D721Med (cell line): ENCODE measurements at regions not wholly inside any gene's neighbourhood (a gene's known extent, or its start where the extent isn't known, plus 50 kb on each side); places are given as distances from the start of the nearest gene placed in this dataset.

Experiments
- DNase-seq: peaks from one replicate; pipeline ENCODE4 v3.0.0; 2011; ENCODE audit warnings: low spot score; ENCODE audit not compliant: insufficient read length
- FAIRE-seq: peaks from 2 replicates; lab custom pipeline; 2011; peaks lifted over from hg19 to GRCh38; lab: Jason Lieb, UNC
- TF ChIP-seq, protein P1 (sequence below): IDR thresholded peaks from 2 replicates; pipeline ENCODE4 v1.5.1; 2012; ENCODE audit warnings: mild to moderate bottlenecking, control low read depth; ENCODE audit not compliant: insufficient read depth; ENCODE audit errors: missing control alignments

DNA sequence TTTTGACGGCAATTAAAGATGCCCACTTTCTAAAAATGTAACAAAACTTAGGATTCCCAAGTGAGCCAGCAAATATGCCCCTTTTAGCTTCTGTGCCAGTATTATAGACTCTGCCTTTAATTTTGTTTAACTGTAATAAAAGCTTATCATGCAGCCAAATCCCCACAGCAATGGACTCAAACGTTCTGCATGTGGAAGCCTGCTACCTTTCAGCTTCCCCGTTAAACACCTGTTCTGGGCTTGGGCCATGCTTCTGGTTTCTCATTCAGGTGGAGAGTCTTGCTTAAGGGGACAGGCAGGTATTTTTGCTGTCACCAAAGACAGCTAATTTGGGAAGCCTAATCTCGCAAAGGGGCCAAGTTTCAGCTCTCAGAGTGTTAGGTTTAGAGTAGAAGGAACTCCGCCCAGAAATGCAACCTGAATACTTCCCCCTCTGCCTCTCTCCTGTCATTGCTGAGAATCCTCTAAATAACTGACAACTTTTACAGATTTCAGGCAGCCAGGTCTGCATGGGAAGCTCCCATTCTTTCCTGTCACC lies 399.4 kb upstream of the ATP11B start:
- FAIRE-seq (no peak), DNase-seq (no peak)
- TF ChIP-seq, protein P1, sequence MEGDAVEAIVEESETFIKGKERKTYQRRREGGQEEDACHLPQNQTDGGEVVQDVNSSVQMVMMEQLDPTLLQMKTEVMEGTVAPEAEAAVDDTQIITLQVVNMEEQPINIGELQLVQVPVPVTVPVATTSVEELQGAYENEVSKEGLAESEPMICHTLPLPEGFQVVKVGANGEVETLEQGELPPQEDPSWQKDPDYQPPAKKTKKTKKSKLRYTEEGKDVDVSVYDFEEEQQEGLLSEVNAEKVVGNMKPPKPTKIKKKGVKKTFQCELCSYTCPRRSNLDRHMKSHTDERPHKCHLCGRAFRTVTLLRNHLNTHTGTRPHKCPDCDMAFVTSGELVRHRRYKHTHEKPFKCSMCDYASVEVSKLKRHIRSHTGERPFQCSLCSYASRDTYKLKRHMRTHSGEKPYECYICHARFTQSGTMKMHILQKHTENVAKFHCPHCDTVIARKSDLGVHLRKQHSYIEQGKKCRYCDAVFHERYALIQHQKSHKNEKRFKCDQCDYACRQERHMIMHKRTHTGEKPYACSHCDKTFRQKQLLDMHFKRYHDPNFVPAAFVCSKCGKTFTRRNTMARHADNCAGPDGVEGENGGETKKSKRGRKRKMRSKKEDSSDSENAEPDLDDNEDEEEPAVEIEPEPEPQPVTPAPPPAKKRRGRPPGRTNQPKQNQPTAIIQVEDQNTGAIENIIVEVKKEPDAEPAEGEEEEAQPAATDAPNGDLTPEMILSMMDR: no peak

DNA sequence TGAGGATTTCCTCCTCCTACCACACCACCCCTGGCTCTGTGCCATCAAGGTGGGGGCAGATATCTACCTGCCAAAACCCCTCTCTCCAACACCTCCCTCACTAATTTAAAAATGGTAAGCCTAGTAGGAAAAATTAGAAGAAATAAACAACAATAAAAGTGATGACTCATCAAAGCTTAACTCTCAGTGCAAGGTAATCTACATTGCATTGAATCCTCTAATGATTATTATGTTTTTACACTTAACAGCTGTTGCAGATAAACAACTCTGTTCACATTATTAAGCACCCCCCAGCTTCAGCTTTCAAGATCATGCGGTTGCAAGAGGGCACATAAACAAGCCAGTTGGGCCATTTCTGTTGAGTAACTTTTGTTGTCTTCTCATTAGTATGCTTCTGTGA lies 396.1 kb upstream of the ATP11B start:
- FAIRE-seq: no peak
- TF ChIP-seq, protein P1: no peak

DNA sequence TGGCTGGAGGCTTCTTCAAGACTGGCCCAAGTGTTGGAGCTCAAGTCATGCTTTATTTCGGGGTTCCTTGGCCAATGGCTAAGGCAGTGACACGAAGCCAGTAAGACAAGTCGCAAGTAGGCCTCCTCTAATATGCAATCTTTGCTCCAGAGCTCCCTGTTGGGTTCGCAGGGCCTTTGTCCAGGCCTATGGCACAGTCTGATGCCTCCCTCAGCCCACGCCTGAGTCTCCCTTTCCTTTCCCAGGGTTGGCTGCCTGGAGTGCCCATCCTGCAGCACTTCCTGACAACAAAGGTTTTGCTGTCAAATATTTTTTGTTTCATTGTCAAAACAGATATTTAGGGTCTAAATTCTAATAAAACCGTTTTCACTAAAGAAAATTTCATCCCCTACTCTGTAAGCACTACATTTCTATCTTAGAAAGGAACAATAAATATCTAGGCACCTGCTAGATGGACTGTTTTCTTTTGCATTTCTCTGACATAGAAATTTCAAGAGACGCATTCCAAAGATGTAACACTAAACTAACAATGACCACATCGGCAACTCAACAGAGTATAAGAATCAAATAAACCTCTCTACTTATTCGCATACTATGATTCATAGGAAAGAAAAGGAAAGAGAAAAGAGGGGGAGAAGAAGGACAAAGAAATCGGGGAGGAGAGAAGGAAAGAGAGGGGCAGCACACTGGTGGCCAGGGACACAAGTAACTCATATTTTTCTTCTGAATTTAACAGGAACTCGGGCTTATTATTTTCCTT lies 393.1 kb upstream of the ATP11B start:
- FAIRE-seq (no peak), DNase-seq (no peak)
- TF ChIP-seq, protein P1: no peak

More for the DNA sequence above, 396.1 kb upstream of the ATP11B start:
- DNase-seq: no peak

DNA sequence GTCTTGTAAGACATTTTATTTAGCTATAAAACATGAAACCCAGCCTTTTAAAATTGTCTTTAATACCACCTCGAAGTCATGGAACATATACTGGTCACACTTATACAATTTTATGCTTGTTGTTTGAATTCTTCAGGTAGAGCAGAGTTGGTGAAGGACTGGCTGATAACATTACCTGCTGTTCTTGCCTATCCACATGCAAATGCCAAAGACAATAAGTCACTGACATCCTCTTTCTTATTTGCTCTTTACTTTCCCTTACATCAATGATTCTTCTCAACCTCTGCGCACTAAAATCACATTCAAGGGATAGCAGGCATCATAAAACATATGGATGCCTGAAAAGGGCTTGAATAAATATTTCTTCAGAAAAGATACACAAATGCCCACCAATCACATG lies 392.5 kb upstream of the ATP11B start:
- DNase-seq (no peak), FAIRE-seq (no peak)
- TF ChIP-seq, protein P1: no peak

DNA sequence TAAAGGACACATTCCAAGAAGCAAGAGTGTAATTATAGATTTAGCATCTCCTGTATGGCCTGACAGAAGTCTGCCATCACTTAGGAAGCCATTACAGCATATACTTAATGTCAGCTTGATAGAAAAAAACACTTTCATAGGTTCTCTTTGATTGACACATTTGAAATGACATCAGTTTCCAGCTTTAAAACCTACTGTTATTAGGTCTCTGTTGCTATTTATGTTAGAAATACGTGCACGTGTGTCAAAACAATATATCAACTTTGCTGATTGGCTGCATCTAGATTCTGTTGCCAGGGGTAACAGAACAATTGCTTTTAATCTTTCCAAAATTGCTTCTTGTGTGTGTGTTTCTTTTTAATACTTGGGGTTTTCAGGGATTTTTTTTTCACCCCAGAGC lies 389.3 kb upstream of the ATP11B start:
- DNase-seq (no peak), FAIRE-seq (no peak)
- TF ChIP-seq, protein P1: no peak

DNA sequence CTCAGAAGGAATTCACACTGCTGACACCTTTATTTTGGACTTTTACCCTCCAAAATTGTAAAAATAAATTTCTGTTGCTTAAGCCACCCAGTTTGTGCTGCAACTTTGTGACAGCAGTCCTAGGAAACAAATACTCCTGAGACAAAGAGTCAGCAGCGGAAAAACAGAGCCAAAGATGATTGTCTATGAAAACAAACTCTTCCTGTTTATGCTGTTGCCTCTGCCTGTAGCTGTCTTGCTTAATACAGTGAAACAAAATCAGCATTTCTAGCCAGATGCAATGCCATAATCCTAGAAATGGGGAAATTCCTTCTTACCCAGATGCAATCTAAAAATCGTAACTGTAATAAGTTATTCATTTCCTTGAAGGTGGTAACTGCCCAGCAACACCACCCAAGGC lies 387.5 kb upstream of the ATP11B start:
- FAIRE-seq: no peak
- TF ChIP-seq, protein P1: no peak
- no peak for DNase-seq

DNA sequence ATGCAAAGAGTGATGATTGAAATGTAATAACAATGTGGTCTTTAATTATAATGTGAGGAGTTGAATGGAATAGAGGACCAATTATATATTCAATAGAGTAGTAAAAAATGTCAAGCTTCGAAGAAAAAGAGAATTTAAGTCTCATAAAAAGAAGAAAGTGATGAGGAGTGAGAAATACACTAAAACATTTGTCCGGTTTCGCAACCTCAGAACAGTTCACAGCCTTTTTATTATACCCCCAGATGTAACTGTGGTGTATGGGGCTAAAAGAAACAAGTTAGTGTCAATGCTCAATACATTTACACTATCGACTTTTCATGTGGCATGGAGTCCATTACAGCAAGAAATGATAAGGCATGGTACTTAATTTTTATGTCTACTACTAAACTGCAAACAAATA lies 386.5 kb upstream of the ATP11B start:
- FAIRE-seq: no peak
- no peak for DNase-seq
- TF ChIP-seq, protein P1: no peak
